ENCODE measurements at regions not wholly inside any gene's neighbourhood (a gene's known extent, or its start where the extent isn't known, plus 50 kb on each side); places are given as distances from the start of the nearest gene placed in this dataset.
A peak's percentile ranks its signal among the peaks of the same experiment; 100 is the strongest.

DNA sequence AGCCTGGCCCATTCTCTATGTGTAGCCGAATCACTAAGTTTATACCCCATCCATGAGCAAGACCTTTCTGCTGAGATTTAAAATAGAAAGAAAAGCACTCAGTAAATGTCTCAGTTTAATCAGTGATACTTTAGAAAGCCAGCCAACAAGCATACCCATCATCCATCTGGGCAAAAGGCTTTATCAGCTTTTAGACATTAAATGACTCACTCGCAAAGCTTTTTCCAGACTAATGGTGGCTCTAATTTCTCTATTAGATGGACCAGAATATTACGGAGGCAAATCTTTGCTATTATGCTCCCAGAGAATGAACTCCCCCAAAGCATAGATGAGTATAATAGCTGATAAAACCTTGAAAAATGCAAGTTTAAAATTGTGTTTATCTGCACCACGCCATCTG is 727.8 kb downstream of the GBE1 start:
- peak; percentile 38 for DNase-seq
- Histone ChIP-seq H3K36me3 (no peaks in the 10 kb centered on the region), H3K27me3 (no peaks in the 10 kb centered on the region), H3K4me3 (ENCODE audit: low read depth, low read length) (peak overlapping the region; percentile 49), H3K4me1 (peaks cover 13% of the 10 kb centered on the region), H3K9me3 (no peaks in the 10 kb centered on the region)
- TF ChIP-seq, protein P1, sequence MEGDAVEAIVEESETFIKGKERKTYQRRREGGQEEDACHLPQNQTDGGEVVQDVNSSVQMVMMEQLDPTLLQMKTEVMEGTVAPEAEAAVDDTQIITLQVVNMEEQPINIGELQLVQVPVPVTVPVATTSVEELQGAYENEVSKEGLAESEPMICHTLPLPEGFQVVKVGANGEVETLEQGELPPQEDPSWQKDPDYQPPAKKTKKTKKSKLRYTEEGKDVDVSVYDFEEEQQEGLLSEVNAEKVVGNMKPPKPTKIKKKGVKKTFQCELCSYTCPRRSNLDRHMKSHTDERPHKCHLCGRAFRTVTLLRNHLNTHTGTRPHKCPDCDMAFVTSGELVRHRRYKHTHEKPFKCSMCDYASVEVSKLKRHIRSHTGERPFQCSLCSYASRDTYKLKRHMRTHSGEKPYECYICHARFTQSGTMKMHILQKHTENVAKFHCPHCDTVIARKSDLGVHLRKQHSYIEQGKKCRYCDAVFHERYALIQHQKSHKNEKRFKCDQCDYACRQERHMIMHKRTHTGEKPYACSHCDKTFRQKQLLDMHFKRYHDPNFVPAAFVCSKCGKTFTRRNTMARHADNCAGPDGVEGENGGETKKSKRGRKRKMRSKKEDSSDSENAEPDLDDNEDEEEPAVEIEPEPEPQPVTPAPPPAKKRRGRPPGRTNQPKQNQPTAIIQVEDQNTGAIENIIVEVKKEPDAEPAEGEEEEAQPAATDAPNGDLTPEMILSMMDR (IDR thresholded peaks at IDR 0.05; ENCODE audit: low read depth, low read length): no peak

DNA sequence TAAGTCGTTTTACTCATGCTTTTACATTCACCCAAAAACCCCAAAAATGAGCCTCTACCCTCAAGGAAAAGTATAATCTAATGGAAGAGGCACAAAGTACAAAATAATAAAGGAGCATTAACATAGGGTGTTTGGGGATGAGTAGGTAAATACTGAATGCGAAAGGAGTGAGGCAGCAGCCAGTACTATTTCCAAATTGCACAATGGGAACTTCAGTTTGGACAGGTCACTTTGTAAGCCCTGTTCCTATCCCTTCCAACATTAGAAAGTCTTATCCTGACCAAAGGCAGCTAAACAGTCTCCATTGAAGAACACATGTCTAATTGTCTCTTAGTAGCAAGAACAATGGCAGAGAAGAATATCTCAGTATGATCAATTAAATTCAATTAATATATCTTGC is 728.3 kb downstream of the GBE1 start:
- no peaks in the 10 kb centered on the region for H3K9me3 ChIP-seq
- no peaks in the 10 kb centered on the region for H3K36me3 ChIP-seq
- TF ChIP-seq, protein P1 (IDR thresholded peaks at IDR 0.05; ENCODE audit: low read depth, low read length): no peak
- no peaks in the 10 kb centered on the region for H3K27me3 ChIP-seq
- H3K4me3 ChIP-seq (ENCODE audit: low read depth, low read length): peak overlapping the region; percentile 49
- no peak for DNase-seq
- peaks cover 13% of the 10 kb centered on the region for H3K4me1 ChIP-seq

DNA sequence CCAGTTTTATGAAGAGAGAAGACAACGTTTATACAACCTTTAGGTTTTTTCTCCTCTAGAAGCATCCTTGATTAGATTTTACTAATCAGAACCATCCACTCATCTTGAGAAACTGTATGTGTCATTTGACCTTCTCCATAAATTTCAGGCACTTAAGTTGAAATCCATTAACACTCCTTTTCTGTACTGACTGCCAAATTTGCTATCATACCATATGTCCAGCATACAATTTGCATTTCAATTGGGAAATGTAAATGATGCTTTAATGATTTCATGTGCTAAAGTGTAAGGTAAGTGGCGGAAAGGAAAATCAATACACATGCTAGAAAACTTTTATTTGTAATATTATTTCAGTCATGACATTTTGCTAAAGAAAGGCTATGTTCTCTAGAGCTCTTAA is 731.6 kb downstream of the GBE1 start:
- TF ChIP-seq, protein P1 (IDR thresholded peaks at IDR 0.05; ENCODE audit: low read depth, low read length): no peak
- Histone ChIP-seq H3K27me3 (no peaks in the 10 kb centered on the region), H3K4me1 (peaks cover 8% of the 10 kb centered on the region), H3K4me3 (ENCODE audit: low read depth, low read length) (no peak overlapping the region), H3K9me3 (no peaks in the 10 kb centered on the region), H3K36me3 (no peaks in the 10 kb centered on the region)
- DNase-seq: no peak

DNA sequence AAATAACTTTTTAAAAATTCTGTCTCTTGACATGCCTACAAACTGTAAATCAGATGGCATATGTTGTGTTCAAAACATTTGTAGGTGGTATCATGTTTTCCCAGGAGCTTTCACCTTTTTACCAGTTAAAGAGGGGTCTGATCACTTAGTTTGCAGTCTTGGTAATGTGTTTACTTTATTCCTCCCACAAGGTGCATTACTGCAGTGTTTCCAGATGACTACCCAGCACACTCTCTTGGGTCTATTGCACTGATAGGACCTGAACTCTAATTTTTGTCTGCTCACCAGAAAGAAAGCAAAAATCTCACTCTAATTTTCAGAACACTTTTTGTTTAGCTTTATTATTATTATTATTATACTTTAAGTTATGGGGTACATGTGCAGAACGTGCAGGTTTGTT is 734.1 kb downstream of the GBE1 start:
- Histone ChIP-seq H3K4me3 (ENCODE audit: low read depth, low read length) (no peak overlapping the region), H3K4me1 (no peaks in the 10 kb centered on the region), H3K9me3 (no peaks in the 10 kb centered on the region), H3K36me3 (no peaks in the 10 kb centered on the region), H3K27me3 (no peaks in the 10 kb centered on the region)
- no peak for DNase-seq
- TF ChIP-seq, protein P1 (IDR thresholded peaks at IDR 0.05; ENCODE audit: low read depth, low read length): no peak

DNA sequence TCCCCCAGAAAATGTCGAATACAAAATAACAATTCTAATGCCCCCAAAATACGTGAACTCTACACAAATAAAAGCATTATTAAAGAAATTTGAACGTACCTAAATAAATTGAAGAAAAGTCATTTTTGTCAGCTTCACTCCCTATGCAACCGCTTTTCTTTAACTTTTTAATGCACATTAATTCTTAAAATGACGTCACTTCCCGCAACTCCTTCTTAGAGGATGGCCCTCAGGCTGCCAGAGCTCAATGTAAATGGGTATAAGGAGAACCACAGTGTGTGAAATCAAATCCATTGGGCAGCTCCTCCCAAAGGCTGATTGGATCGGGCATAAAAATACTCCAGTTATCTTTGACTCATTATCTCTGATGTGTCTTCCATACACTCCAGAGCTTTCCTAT is 736.9 kb downstream of the GBE1 start:
- no peaks in the 10 kb centered on the region for H3K36me3 ChIP-seq
- TF ChIP-seq, protein P1 (IDR thresholded peaks at IDR 0.05; ENCODE audit: low read depth, low read length): no peak
- H3K4me3 ChIP-seq (ENCODE audit: low read depth, low read length): no peak overlapping the region
- no peaks in the 10 kb centered on the region for H3K27me3 ChIP-seq
- no peaks in the 10 kb centered on the region for H3K4me1 ChIP-seq
- no peaks in the 10 kb centered on the region for H3K9me3 ChIP-seq
- no peak for DNase-seq

DNA sequence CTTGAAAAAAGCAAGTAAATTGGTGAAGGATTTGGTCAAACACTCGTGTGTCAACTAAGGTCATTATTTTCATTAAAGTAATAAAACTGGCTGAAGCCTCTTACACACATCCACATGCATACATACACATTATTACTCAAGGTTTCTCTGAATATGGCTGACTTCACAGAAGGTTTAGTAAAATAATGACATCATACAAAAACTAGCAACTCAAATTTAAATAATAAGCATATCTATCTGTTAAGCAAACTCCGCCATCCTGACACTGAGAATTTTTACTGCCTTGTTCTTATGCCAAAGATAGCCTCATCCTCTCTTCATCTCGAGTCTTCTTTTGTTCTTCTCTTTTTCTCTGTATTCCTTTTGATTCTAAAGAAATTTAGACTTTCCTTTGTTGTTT is 739.1 kb downstream of the GBE1 start:
- H3K4me1 ChIP-seq: no peaks in the 10 kb centered on the region
- H3K27me3 ChIP-seq: no peaks in the 10 kb centered on the region
- TF ChIP-seq, protein P1 (IDR thresholded peaks at IDR 0.05; ENCODE audit: low read depth, low read length): no peak
- no peak overlapping the region for H3K4me3 ChIP-seq (ENCODE audit: low read depth, low read length)
- no peak for DNase-seq
- H3K36me3 ChIP-seq: no peaks in the 10 kb centered on the region
- H3K9me3 ChIP-seq: no peaks in the 10 kb centered on the region

Measured in BE2C (cell line).